OCI-LY7 (cell line): ENCODE measurements at regions not wholly inside any gene's neighbourhood (a gene's known extent, or its start where the extent isn't known, plus 50 kb on each side); places are given as distances from the start of the nearest gene placed in this dataset.
A peak's percentile ranks its signal among the peaks of the same experiment; 100 is the strongest.

Experiments
- BruUV-seq: library from RNA; stranded (reverse); fragments of 400-500 nt; replicated peaks from 2 replicates; lab custom pipeline; 2021; lab: Mats Ljungman, UMichigan
- CTCF ChIA-PET: fragments of 300-600 bp; sonication (Branson Sonifier 250); formaldehyde crosslinking; loops from one replicate; lab custom pipeline; 2022; ENCODE audit warnings: antibody characterized with exemption; ENCODE audit not compliant: unreplicated experiment; lab: Charles Lee
- POLR2A ChIA-PET: fragments of 300-600 bp; sonication (Branson Sonifier 250); formaldehyde crosslinking; loops from one replicate; lab custom pipeline; 2022; ENCODE audit warnings: antibody characterized with exemption; lab: Charles Lee
- DNase-seq: peaks from one replicate; pipeline ENCODE4 v3.0.0-alpha.2; 2015; ENCODE audit warnings: low spot score
- H2AFZ ChIP-seq: fragments of 200-600 bp; sonication (generic), shearing (Covaris generic); 2 replicates; pipeline ENCODE4 v1.6.1; 2014; ENCODE audit warnings: mild to moderate bottlenecking, antibody characterized with exemption, low read length, moderate library complexity
- H3K27ac ChIP-seq: fragments of 200-600 bp; sonication (generic); 2 replicates; pipeline ENCODE4 v1.5.1; 2014; ENCODE audit warnings: mixed run types, low read depth, mild to moderate bottlenecking, moderate library complexity, low read length, inconsistent platforms; ENCODE audit not compliant: poor library complexity, severe bottlenecking
- H3K36me3 ChIP-seq: fragments of 200-600 bp; sonication (generic); 2 replicates; pipeline ENCODE4 v1.6.1; 2014; ENCODE audit warnings: mild to moderate bottlenecking, antibody characterized with exemption, low read length, moderate library complexity, mixed read lengths; ENCODE audit not compliant: insufficient read depth
- H3K4me1 ChIP-seq: fragments of 200-600 bp; sonication (generic); 2 replicates; pipeline ENCODE4 v1.5.1; 2014; ENCODE audit warnings: mild to moderate bottlenecking, low read length; ENCODE audit not compliant: insufficient read depth, poor library complexity, severe bottlenecking
- H3K4me2 ChIP-seq: fragments of 200-600 bp; sonication (generic); 2 replicates; pipeline ENCODE4 v1.6.1; 2014; ENCODE audit warnings: mild to moderate bottlenecking, low read length
- H3K4me3 ChIP-seq: fragments of 200-600 bp; sonication (generic); 2 replicates; pipeline ENCODE4 v1.5.1; 2014; ENCODE audit warnings: mild to moderate bottlenecking, low read depth, low read length; ENCODE audit not compliant: poor library complexity, severe bottlenecking
- H3K79me2 ChIP-seq: fragments of 200-600 bp; sonication (generic); 2 replicates; pipeline ENCODE4 v1.6.1; 2016; ENCODE audit warnings: low read depth, mild to moderate bottlenecking, low read length, moderate library complexity, mixed read lengths; ENCODE audit not compliant: insufficient read depth
- H3K9me2 ChIP-seq: fragments of 200-600 bp; sonication (generic); 2 replicates; pipeline ENCODE4 v1.6.1; 2016; ENCODE audit warnings: mild to moderate bottlenecking, low read length, mixed read lengths; ENCODE audit not compliant: insufficient read depth
- H3K9me3 ChIP-seq: fragments of 200-600 bp; sonication (generic); 2 replicates; pipeline ENCODE4 v1.6.1; 2014; ENCODE audit warnings: mild to moderate bottlenecking, mixed run types, low read length, mixed read lengths
- H4K20me1 ChIP-seq: fragments of 200-600 bp; sonication (generic); 2 replicates; pipeline ENCODE4 v1.6.1; 2014; ENCODE audit warnings: mild to moderate bottlenecking, antibody characterized with exemption, low read length, moderate library complexity, mixed read lengths; ENCODE audit not compliant: insufficient read depth
- CTCF ChIP-seq: fragments of 200-600 bp; sonication (generic); conservative IDR thresholded peaks from 2 replicates; pipeline ENCODE4 v1.5.1; 2014; ENCODE audit warnings: mild to moderate bottlenecking, antibody characterized with exemption, low read length, moderate library complexity, mixed read lengths
- EZH2phosphoT487 ChIP-seq: fragments of 200-600 bp; sonication (generic); IDR thresholded peaks from 2 replicates; pipeline ENCODE4 v1.6.1; 2018; ENCODE audit warnings: low read depth, borderline replicate concordance, mild to moderate bottlenecking, mixed run types, antibody characterized with exemption, low read length, moderate library complexity, mixed read lengths
- intact Hi-C: fragments of 100-400 bp; cut with micrococcal nuclease; formaldehyde crosslinking; loops from one replicate; pipeline ENCODE4 v1.10.0; 2022; ENCODE audit not compliant: unreplicated experiment

GRCh38 chr3:34183611-34184340 lies 385.3 kb downstream of the PDCD6IP start:
- no peak overlapping the region for H2AFZ ChIP-seq
- no peaks in the 10 kb centered on the region for H4K20me1 ChIP-seq
- intact Hi-C loops, result no loop called here
- peaks cover 21% of the 10 kb centered on the region for H3K4me1 ChIP-seq
- DNase-seq, result no peak
- no peaks in the 10 kb centered on the region for H3K36me3 ChIP-seq
- no peak for TF ChIP-seq CTCF
- TF ChIP-seq EZH2phosphoT487, result no peak
- H3K27ac ChIP-seq, result no peak overlapping the region
- BruUV-seq, result no TSS peak
- H3K4me3 ChIP-seq, result no peak overlapping the region
- H3K9me2 ChIP-seq, result no peaks in the 10 kb centered on the region
- POLR2A ChIA-PET, result no interaction called here
- no peaks in the 10 kb centered on the region for H3K79me2 ChIP-seq
- CTCF ChIA-PET, result no interaction called here
- H3K9me3 ChIP-seq, result no peaks in the 10 kb centered on the region
- no peak overlapping the region for H3K4me2 ChIP-seq

DNA sequence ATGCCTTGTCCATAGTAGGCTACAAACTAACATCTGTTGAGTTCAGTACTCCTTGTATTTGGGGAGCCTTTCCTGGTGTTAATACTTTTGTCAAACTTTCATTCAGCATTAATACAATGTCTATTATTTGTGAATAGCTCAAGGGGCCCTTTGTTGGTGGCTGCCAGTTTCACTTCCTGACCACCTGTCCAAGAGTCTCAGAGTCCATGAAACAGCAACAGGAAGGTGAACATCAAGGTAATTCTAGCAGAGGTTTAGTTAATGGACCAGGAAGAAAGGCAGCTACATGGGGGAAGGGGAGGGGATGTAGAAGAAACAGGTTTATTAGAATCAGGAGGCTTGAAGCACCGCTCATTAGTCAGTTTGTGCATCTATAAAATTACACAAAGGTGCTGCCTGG lies 386.9 kb downstream of the PDCD6IP start:
- BruUV-seq, result no TSS peak

More for the DNA sequence above, 386.9 kb downstream of the PDCD6IP start:
- ChIA-PET POLR2A (interaction anchor here (0.6 to 0.9 kb wide), 3 partner anchors 168 to 1480 kb away, joined by 3 to 4 read pairs (median 4); no protein-coding TSS in a partner anchor), CTCF (no interaction called here)
- no peaks in the 10 kb centered on the region for H4K20me1 ChIP-seq
- peak overlapping the region; percentile 30 for H3K27ac ChIP-seq
- TF ChIP-seq EZH2phosphoT487 (no peak), CTCF (no peak)
- peaks cover 21% of the 10 kb centered on the region for H3K4me1 ChIP-seq
- H3K9me2 ChIP-seq, result no peaks in the 10 kb centered on the region
- peak overlapping the region; percentile 53 for H3K4me2 ChIP-seq
- peak overlapping the region; percentile 21 for H3K4me3 ChIP-seq
- peak; percentile 69 for DNase-seq
- intact Hi-C loops, result no loop called here
- peak overlapping the region; percentile 40; the same call in 1 of the 2 replicates for H2AFZ ChIP-seq
- H3K79me2 ChIP-seq, result no peaks in the 10 kb centered on the region
- no peaks in the 10 kb centered on the region for H3K36me3 ChIP-seq
- H3K9me3 ChIP-seq, result no peaks in the 10 kb centered on the region
